ENCODE measurements at regions not wholly inside any gene's neighbourhood (a gene's known extent, or its start where the extent isn't known, plus 50 kb on each side); places are given as distances from the start of the nearest gene placed in this dataset.

DNA sequence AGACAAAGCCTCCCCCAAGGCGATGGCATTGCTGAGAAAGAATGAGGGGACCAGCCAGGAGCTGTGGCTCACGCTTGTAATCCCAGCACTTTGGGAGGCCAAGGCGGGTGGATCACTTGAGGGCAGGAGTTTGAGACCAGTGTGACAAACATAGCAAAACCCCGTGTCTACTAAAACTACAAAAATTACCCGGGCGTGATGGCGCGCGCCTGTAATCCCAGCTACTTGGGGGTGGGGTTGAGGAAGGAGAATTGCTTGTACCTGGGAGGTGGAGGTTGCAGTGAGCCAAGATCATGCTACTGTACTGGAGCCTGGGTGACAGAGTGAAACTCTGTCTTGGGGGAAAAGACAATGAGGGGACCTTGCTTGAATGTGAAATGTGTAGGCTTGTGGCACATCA, 402.4 kb upstream of the C2CD4B start:
- no peak overlapping the region for H3K4me3 ChIP-seq (ENCODE audit: low read length)
- TF ChIP-seq ZNF274 (IDR thresholded peaks at IDR 0.05; ENCODE audit: low read depth, low read length): no peak

DNA sequence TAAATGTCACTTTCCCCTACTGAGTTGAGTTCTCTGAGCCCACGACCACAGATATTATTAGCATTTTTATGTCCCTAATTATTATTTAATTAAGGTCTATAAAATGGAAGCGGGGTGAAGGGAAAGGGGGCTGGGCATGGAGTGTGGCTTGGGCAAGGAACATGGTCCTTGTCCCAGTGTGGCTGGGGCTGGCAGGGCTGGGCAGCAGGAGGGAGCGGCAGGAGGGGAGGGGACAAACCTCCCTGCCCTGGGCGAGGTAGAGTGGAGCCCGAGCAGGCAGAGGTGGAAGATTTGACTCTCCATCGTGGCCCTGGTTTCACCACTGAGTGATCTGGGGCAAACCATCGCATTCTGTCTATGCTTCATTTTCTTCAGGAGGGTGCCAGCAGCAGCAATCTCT, 402.9 kb upstream of the C2CD4B start:
- no peak for TF ChIP-seq ZNF274 (IDR thresholded peaks at IDR 0.05; ENCODE audit: low read depth, low read length)
- no peak overlapping the region for H3K4me3 ChIP-seq (ENCODE audit: low read length)

GRCh38 chr15:62568702-62569101, 403.6 kb upstream of the C2CD4B start:
- no peak for TF ChIP-seq ZNF274 (IDR thresholded peaks at IDR 0.05; ENCODE audit: low read depth, low read length)
- no peak overlapping the region for H3K4me3 ChIP-seq (ENCODE audit: low read length)

DNA sequence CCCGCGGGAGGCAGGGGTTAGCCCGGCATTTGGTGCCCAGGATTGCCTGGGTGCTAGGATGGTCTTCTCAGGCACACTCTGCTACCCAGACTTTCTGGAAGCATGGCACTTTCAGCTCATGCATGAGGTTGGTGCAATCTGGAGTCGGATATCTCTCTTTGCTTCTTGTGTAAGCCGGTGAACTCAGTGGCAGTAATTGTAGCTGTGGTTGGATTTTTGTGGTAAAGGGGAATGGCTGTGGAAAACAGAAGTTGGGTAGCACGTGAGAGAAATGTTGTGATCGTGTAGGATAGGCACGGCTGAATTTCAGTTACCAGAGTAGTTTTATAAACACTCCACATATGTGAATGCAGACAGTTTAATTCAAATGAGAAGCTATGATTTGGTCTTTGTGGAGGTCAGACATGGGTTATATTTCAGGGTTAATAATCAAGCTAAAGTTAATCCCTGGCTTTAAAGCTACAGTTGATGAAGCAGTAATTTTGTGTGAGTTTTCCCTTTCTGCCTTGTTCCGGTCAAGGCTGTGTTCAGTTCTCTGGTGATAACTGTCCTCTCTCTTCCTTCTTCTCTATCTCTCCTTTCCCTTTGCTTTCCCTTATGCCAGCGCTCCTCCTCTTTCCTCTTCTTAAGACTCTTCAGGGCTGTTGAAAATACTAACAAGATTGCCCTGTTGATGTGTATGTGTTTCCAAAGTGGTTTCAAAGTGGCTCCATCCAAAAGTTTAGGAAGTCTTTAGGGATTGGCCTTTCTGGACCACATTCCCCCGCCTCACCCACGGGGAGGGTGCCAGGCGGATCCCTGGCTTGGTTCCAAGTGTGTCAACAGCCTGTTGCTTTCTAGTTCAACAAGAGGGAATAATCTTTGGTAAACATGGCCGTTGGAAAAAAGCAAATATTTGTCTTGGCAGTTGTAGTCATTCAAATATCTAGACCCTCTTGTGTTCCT, 404.6 kb upstream of the C2CD4B start:
- no peak overlapping the region for H3K4me3 ChIP-seq (ENCODE audit: low read length)
- no peak for TF ChIP-seq ZNF274 (IDR thresholded peaks at IDR 0.05; ENCODE audit: low read depth, low read length)

GRCh38 chr15:62570405-62570783, 405.3 kb upstream of the C2CD4B start:
- H3K4me3 ChIP-seq (ENCODE audit: low read length): no peak overlapping the region

GRCh38 chr15:62571072-62571471, 406.0 kb upstream of the C2CD4B start:
- TF ChIP-seq ZNF274 (IDR thresholded peaks at IDR 0.05; ENCODE audit: low read depth, low read length): no peak
- no peak overlapping the region for H3K4me3 ChIP-seq (ENCODE audit: low read length)

More at GRCh38 chr15:62570405-62570783, 405.3 kb upstream of the C2CD4B start:
- TF ChIP-seq ZNF274 (IDR thresholded peaks at IDR 0.05; ENCODE audit: low read depth, low read length): no peak

- TF ChIP-seq ZNF274 (IDR thresholded peaks at IDR 0.05; ENCODE audit: low read depth, low read length): no peak
- H3K4me3 ChIP-seq (ENCODE audit: low read length): no peak overlapping the region
Observed at GRCh38 chr15:62572797-62573196, 407.7 kb upstream of the C2CD4B start.

DNA sequence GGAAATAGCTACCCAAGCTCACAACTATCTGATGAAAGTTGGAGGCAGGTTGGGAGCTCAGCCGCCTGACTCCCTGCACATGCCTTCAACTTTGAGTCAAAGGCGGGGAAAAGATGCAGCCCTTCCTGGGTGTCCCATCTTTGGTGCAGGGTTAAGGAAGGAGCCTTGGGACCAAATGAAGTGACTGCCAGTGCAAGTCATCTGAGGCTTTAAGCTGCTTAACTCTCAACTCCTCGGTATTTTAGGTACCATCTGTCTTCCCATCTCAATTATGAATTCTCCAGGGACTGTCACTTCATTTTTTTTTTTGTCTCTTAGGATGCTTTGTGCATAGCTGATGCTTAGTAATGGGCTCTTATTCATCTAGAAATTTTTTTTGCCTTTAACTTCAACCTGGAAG, 408.8 kb upstream of the C2CD4B start:
- TF ChIP-seq ZNF274 (IDR thresholded peaks at IDR 0.05; ENCODE audit: low read depth, low read length): no peak
- no peak overlapping the region for H3K4me3 ChIP-seq (ENCODE audit: low read length)

GRCh38 chr15:62578546-62578945, 413.5 kb upstream of the C2CD4B start:
- H3K4me3 ChIP-seq (ENCODE audit: low read length): no peak overlapping the region
- no peak for TF ChIP-seq ZNF274 (IDR thresholded peaks at IDR 0.05; ENCODE audit: low read depth, low read length)

- no peak for TF ChIP-seq ZNF274 (IDR thresholded peaks at IDR 0.05; ENCODE audit: low read depth, low read length)
- H3K4me3 ChIP-seq (ENCODE audit: low read length): no peak overlapping the region
Observed at GRCh38 chr15:62578960-62579359, 413.9 kb upstream of the C2CD4B start.

- TF ChIP-seq ZNF274 (IDR thresholded peaks at IDR 0.05; ENCODE audit: low read depth, low read length): no peak
- no peak overlapping the region for H3K4me3 ChIP-seq (ENCODE audit: low read length)
Observed at GRCh38 chr15:62579842-62580241, 414.8 kb upstream of the C2CD4B start.

DNA sequence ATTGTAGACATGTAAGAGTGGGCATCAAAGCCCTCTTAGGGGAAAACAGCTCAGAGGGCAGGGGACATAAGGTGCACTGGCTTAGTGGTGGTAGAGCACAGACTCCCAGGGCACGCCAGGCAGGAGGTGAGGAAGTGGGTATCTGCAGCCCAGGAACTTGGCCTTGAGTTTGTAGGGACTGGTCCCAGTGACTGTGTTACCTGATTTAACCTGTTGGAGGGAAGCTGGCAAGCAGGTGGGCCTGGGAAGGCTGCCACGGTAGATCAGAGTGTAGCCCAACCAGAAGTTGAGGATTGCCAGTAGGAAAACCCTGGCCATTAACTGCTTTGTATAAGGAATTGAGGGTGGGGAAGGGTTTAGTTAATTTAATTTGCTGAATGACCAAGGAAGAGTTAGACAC, 417.5 kb upstream of the C2CD4B start:
- no peak overlapping the region for H3K4me3 ChIP-seq (ENCODE audit: low read length)
- TF ChIP-seq ZNF274 (IDR thresholded peaks at IDR 0.05; ENCODE audit: low read depth, low read length): no peak

- no peak for TF ChIP-seq ZNF274 (IDR thresholded peaks at IDR 0.05; ENCODE audit: low read depth, low read length)
- H3K4me3 ChIP-seq (ENCODE audit: low read length): no peak overlapping the region
Observed at GRCh38 chr15:62584301-62585235, 419.5 kb upstream of the C2CD4B start.

- TF ChIP-seq ZNF274 (IDR thresholded peaks at IDR 0.05; ENCODE audit: low read depth, low read length): no peak
- H3K4me3 ChIP-seq (ENCODE audit: low read length): no peak overlapping the region
Observed at GRCh38 chr15:62588938-62589670, 424.0 kb upstream of the C2CD4B start.
